GM19372 (cell line): ENCODE measurements at regions not wholly inside any gene's neighbourhood (a gene's known extent, or its start where the extent isn't known, plus 50 kb on each side); places are given as distances from the start of the nearest gene placed in this dataset.

ENCODE experiments used
- ATAC-seq: cut with Tn5 transposase; IDR thresholded peaks from one replicate; pipeline ENCODE4 v1.9.1; 2021; ENCODE audit warnings: mild to moderate bottlenecking, low read depth, moderate library complexity; ENCODE audit not compliant: unreplicated experiment

DNA sequence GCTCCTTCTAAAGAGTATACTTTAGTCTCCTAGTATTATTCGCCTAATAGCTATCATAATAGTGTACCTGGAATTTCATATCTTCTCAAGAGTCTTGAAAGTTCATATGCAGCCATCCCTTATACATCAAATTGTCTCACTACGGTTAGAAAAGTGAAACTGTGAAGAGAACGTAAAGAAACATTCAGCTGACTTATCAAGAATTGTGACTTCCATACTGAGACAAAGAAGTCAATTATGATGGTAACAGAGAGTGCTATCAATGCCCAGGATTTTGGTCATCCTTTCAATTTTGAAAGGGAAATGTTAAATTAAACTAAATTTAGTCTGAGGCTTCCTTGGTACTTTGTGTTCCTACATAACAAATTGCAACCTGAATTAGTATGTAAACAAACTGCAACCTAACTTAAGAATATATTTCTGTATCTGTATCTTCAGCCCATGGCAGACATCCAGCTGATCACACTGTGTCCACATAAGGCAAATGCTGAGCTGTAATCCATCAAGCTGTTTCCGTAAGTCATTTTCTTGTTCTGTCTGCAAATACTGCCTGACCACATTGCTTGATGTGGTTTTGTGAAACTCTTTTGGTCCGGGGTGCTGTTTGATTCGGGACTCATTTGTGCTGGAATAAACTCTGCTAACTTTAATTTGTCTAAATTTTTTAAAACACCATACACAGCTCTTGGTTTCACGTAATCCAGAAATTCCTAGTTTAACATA lies 469.6 kb downstream of the SI start:
- no peak for ATAC-seq

DNA sequence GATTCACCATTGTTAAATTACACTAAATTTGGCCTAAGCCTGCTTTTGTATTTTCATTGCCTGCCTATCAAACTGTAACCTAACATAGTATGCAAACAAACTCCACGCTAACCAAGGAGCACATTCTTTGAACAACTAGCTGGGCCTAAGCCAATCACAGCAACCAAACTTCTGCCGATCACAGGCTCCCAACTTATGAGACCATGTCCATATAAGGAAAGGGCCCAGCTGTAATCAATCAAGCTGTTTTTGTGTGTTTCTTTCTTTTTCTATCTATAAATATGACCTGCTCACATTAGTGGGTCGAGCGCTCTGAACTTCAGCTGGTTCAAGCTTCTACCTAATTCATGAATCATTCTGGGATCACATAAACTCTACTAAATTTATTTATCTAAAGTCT lies 473.6 kb downstream of the SI start:
- no peak for ATAC-seq

DNA sequence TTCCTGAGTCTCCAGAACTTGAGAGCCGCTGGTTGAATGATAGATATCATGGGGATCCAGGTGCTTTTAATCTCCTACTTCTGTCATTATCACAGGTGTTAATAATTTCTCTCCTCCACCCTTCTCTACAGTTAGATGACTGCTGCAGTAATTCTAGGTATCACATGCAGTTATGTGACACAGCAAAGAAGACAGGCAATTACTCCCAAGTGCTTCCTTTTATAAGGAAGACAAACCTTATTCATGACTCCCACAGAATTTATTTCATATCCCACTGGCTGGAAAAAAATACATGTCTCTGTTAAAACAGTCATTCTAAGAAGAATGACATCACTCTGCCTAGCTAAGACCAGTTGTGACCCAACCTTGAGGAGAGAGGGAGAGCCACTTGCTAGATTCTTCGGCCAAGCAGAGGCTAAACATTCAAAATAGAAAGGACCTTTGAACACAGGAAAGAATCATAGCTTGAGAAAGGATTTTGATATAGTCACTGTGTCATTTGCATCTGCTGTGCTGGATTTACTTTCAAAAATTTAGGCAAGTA lies 500.6 kb downstream of the SI start:
- no peak for ATAC-seq

GRCh38 chr3:164572436-164572835 lies 505.9 kb downstream of the SI start:
- ATAC-seq: no peak

DNA sequence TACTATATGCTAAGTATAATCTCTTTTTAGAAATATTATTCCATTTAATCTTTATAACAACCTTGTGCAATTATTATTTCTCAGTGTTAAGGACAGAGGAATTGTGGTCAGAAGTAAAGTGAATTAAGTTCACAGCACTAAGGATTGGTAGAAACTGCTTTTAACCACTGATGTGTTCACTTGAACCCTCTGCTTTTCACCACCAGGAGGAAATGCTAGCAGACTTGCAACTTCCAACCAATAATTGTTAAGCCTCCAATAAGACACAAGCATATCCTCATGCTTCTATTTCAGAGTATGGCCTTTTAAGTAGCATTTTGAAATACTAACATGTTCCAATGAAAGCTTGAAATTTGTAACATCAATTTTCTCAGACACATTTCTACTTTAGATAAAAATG lies 527.4 kb downstream of the SI start:
- ATAC-seq: no peak

GRCh38 chr3:164539215-164539614 lies 539.1 kb downstream of the SI start:
- no peak for ATAC-seq

DNA sequence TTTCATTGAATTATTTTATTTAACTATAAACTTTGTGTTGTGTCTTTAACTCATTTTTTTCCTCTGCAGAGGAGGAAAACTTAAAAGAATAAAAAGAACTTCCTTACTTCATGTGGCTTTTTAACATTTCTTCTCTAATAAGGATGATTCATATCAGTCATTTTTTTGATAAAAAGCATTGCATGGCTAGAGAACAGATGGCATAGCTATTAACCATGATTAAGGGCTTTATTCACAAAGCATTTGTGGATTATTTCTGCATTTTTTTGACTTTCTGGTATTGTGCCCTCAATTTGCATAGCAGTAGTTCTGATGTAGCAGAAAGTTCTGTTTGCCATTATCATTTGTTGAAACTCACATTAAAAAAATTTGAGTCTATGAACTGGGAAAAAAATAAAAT lies 540.8 kb downstream of the SI start:
- no peak for ATAC-seq

- ATAC-seq: no peak
Observed at GRCh38 chr3:164533275-164533674, 545.0 kb downstream of the SI start.

DNA sequence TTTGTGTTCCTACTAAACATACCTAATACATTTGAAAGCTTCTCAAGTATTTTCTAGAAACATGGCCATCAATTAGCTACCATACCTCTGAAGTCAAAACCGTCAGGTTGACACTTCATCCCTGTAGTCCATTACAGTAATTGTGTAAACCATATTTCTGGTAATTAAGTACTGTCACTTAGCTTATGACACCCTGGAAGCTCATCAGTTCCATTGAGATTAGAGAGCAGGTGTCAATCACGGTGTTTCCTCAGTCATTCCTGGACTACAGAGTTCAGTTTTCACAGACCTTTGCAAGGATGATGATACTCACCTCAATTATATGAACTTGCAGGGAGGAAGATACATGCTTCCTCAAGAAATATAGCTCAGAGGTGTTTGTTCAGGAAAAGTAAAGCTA lies 552.0 kb downstream of the SI start:
- ATAC-seq: no peak

- ATAC-seq: no peak
Observed at GRCh38 chr3:164524201-164524600, 554.1 kb downstream of the SI start.

GRCh38 chr3:164522073-164522763 lies 556.1 kb downstream of the SI start:
- ATAC-seq: no peak

GRCh38 chr3:164521644-164522043 lies 556.7 kb downstream of the SI start:
- no peak for ATAC-seq

- ATAC-seq: no peak
Observed at GRCh38 chr3:164521139-164521538, 557.2 kb downstream of the SI start.

DNA sequence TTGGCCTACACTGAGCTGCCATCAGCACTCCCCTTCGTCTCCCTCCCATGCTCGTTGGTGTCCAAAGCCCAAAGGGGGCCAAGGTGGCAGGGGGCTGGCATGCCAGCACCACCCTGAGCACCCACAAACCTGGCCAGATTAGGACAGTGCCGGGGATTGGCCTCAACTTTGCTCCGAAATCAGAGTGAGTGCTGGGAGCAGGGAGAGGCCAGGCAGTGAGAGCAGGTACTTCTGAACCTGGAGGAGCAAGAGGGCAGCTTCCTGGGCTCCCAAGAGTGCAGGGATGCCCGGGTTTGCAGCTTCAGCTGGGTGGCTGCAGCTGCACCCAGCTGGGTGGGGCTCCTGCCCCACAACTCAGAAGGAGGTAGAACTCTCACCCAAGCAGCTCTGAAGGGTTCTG lies 563.0 kb downstream of the SI start:
- ATAC-seq: no peak

- ATAC-seq: no peak
Observed at GRCh38 chr3:164514576-164514975, 563.7 kb downstream of the SI start.

GRCh38 chr3:164507886-164508285 lies 570.4 kb downstream of the SI start:
- no peak for ATAC-seq

GRCh38 chr3:164498917-164499316 lies 579.4 kb downstream of the SI start:
- ATAC-seq: no peak

DNA sequence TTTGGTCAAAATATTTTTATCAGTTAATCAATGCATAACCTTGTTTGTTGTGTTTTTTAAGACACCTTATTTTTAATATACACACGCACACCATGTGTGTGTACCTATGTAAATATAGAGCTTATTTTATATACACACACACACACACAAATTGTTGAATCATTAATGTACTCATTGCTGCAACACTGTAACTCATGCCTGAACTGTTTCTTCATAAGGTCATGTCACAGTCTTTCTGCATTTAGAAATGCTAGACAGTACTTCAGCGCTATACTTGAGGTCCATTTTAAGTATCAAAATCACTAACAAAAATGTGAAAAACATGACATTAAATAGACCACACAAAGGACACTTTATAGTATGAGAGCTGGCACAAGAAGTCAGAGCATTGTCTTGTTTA lies 589.4 kb downstream of the SI start:
- no peak for ATAC-seq

- ATAC-seq: no peak
Observed at GRCh38 chr3:164486150-164486549, 592.1 kb downstream of the SI start.

DNA sequence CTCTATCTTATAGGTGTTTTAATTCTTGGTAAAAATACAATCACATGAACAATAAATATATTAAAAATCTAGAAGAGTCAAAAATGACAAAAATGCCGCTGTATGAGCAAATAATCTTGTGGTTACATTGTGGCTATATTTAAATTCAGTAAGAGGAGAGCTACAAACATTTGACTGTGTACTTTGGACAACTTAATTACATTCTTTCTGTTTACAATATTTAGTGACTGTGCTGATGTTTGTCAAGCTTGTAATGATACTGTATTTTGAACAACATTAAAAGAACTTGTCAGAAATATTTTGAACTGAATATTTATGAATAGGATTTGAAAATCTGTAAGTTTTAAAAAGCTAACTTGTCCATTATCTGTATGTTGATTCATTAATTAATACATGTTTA lies 598.3 kb downstream of the SI start:
- no peak for ATAC-seq

DNA sequence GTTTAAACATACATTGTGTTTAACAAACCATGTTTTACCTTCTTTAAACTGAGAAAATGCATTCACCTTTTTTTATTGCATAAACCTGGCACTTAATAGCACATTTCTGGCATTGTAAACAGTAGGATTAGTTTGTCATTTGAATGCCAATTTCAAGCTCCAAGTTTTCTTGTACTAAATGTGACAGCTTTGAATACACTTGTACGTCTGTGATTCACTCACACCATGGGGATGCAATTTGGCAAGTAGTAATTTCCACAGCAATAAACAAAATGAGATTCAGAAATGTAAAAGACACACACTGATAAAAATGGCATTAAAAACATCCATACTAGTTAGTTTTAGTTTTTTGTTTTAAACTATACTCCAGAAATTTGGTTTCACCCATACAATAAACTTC lies 598.9 kb downstream of the SI start:
- ATAC-seq: no peak

DNA sequence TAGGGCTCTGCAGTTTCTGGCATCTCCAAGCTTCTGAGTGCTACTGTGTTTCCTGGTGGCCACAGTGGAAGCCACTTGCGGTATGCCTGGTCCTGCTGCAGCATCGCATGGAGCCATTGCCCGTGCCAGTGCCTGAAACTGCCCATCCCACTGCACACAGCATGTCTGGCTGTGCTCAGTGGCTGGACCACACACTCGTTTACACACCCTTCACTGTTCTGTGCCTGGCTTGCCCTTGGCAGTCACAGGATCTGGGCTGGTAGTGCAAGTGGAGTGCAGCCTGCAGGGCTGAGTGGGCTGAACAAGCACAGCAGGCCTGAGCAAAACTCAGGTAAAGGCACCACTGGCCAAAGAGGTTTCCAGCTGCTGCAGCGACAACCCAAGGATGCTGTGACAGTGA lies 600.0 kb downstream of the SI start:
- no peak for ATAC-seq
